Type B pancreatic cell (in vitro differentiated cells): ENCODE measurements at regions not wholly inside any gene's neighbourhood (a gene's known extent, or its start where the extent isn't known, plus 50 kb on each side); places are given as distances from the start of the nearest gene placed in this dataset.

Source experiments
- DNase-seq: peaks from one replicate; pipeline ENCODE4 v3.0.0; 2021; ENCODE audit warnings: mixed read lengths; ENCODE audit not compliant: unreplicated experiment; ENCODE audit errors: extremely low spot score
- H3K27ac Mint-ChIP-seq: 2 replicates; pipeline ENCODE4 v1.8.0; 2021; ENCODE audit warnings: mild to moderate bottlenecking, mixed read lengths
- H3K27me3 Mint-ChIP-seq: 2 replicates; pipeline ENCODE4 v1.8.0; 2021; ENCODE audit warnings: mixed read lengths
- H3K36me3 Mint-ChIP-seq: 2 replicates; pipeline ENCODE4 v1.8.0; 2021; ENCODE audit warnings: mixed read lengths
- H3K4me1 Mint-ChIP-seq: one replicate; pipeline ENCODE4 v1.8.0; 2021; ENCODE audit warnings: mixed read lengths; ENCODE audit not compliant: unreplicated experiment
- H3K4me3 Mint-ChIP-seq: 2 replicates; pipeline ENCODE4 v1.8.0; 2021; ENCODE audit warnings: mild to moderate bottlenecking, mixed read lengths
- H3K9me3 Mint-ChIP-seq: 2 replicates; pipeline ENCODE4 v1.8.0; 2021; ENCODE audit warnings: mixed read lengths
- CTCF ChIP-seq: fragments of 200-600 bp; sonication (generic); conservative IDR thresholded peaks from 2 replicates; pipeline ENCODE4 v1.5.0; 2021; ENCODE audit warnings: antibody characterized with exemption, mild to moderate bottlenecking

GRCh38 chr12:97680751-97681150, 218.1 kb downstream of the RMST start:
- no peaks in the 10 kb centered on the region for H3K4me1 Mint-ChIP-seq
- TF ChIP-seq CTCF: no peak
- DNase-seq: no peak
- no peaks in the 10 kb centered on the region for H3K27me3 Mint-ChIP-seq
- peaks cover 7% of the 10 kb centered on the region for H3K9me3 Mint-ChIP-seq
- H3K36me3 Mint-ChIP-seq: no peaks in the 10 kb centered on the region
- H3K27ac Mint-ChIP-seq: no peak overlapping the region
- no peak overlapping the region for H3K4me3 Mint-ChIP-seq

- Mint-ChIP-seq H3K4me1 (no peaks in the 10 kb centered on the region), H3K36me3 (no peaks in the 10 kb centered on the region)
- DNase-seq: no peak
Observed at GRCh38 chr12:97681612-97682504, 219.3 kb downstream of the RMST start.

GRCh38 chr12:97685360-97685759, 222.8 kb downstream of the RMST start:
- TF ChIP-seq CTCF: no peak
- no peaks in the 10 kb centered on the region for H3K4me1 Mint-ChIP-seq
- no peaks in the 10 kb centered on the region for H3K36me3 Mint-ChIP-seq
- H3K27ac Mint-ChIP-seq: no peak overlapping the region
- H3K27me3 Mint-ChIP-seq: no peaks in the 10 kb centered on the region
- H3K4me3 Mint-ChIP-seq: no peak overlapping the region
- H3K9me3 Mint-ChIP-seq: no peaks in the 10 kb centered on the region
- DNase-seq: no peak

More at GRCh38 chr12:97681612-97682504, 219.3 kb downstream of the RMST start:
- H3K27ac Mint-ChIP-seq: no peak overlapping the region
- peaks cover 7% of the 10 kb centered on the region for H3K9me3 Mint-ChIP-seq
- TF ChIP-seq CTCF: no peak
- H3K4me3 Mint-ChIP-seq: no peak overlapping the region
- H3K27me3 Mint-ChIP-seq: no peaks in the 10 kb centered on the region

- no peaks in the 10 kb centered on the region for H3K9me3 Mint-ChIP-seq
Observed at GRCh38 chr12:97701901-97702300, 239.3 kb downstream of the RMST start.

GRCh38 chr12:97711392-97711791, 248.8 kb downstream of the RMST start:
- no peak for DNase-seq
- H3K27me3 Mint-ChIP-seq: no peaks in the 10 kb centered on the region
- no peaks in the 10 kb centered on the region for H3K36me3 Mint-ChIP-seq
- no peaks in the 10 kb centered on the region for H3K9me3 Mint-ChIP-seq
- H3K4me3 Mint-ChIP-seq: no peak overlapping the region
- H3K27ac Mint-ChIP-seq: no peak overlapping the region
- peaks cover 18% of the 10 kb centered on the region for H3K4me1 Mint-ChIP-seq
- TF ChIP-seq CTCF: no peak

More at GRCh38 chr12:97701901-97702300, 239.3 kb downstream of the RMST start:
- TF ChIP-seq CTCF: no peak
- Mint-ChIP-seq H3K27me3 (no peaks in the 10 kb centered on the region), H3K4me1 (peaks cover 5% of the 10 kb centered on the region), H3K4me3 (no peak overlapping the region), H3K27ac (no peak overlapping the region), H3K36me3 (no peaks in the 10 kb centered on the region)
- DNase-seq: no peak
